ENCODE measurements at regions not wholly inside any gene's neighbourhood (a gene's known extent, or its start where the extent isn't known, plus 50 kb on each side); places are given as distances from the start of the nearest gene placed in this dataset.

GRCh38 chr6:33947916-33948594 lies 144.3 kb upstream of the MLN start:
- in situ Hi-C loops (cut with HindIII; ENCODE audit: low sequenced_read_pairs), result loop anchor here (10.0 kb wide), 1 partner anchor 73 kb away; no protein-coding TSS in a partner anchor
- H3K4me3 ChIP-seq (ENCODE audit: low read depth, low read length), result no peak overlapping the region
- DNase-seq (ENCODE audit: low read depth), result no peak
- TF ChIP-seq CTCF (IDR thresholded peaks at IDR 0.05; ENCODE audit: low read depth, low read length, missing control alignments), result no peak

GRCh38 chr6:33947047-33947446 lies 143.2 kb upstream of the MLN start:
- in situ Hi-C loops (cut with HindIII; ENCODE audit: low sequenced_read_pairs), result loop anchor here (10.0 kb wide), 1 partner anchor 72 kb away; no protein-coding TSS in a partner anchor
- TF ChIP-seq CTCF (IDR thresholded peaks at IDR 0.05; ENCODE audit: low read depth, low read length, missing control alignments), result no peak
- DNase-seq (ENCODE audit: low read depth), result no peak
- no peak overlapping the region for H3K4me3 ChIP-seq (ENCODE audit: low read depth, low read length)

- in situ Hi-C loops (cut with HindIII; ENCODE audit: low sequenced_read_pairs), result loop anchor here (10.0 kb wide), 1 partner anchor 71 kb away; no protein-coding TSS in a partner anchor
- no peak for TF ChIP-seq CTCF (IDR thresholded peaks at IDR 0.05; ENCODE audit: low read depth, low read length, missing control alignments)
- no peak overlapping the region for H3K4me3 ChIP-seq (ENCODE audit: low read depth, low read length)
- no peak for DNase-seq (ENCODE audit: low read depth)
Measured at GRCh38 chr6:33945931-33946330, 142.1 kb upstream of the MLN start.

GRCh38 chr6:33944686-33945411 lies 141.0 kb upstream of the MLN start:
- in situ Hi-C loops (cut with HindIII; ENCODE audit: low sequenced_read_pairs), result loop anchor here (10.0 kb wide), 1 partner anchor 70 kb away; no protein-coding TSS in a partner anchor
- no peak for TF ChIP-seq CTCF (IDR thresholded peaks at IDR 0.05; ENCODE audit: low read depth, low read length, missing control alignments)
- no peak for DNase-seq (ENCODE audit: low read depth)
- H3K4me3 ChIP-seq (ENCODE audit: low read depth, low read length), result no peak overlapping the region

GRCh38 chr6:33936886-33937285 lies 133.1 kb upstream of the MLN start:
- in situ Hi-C loops (cut with HindIII; ENCODE audit: low sequenced_read_pairs), result no loop called here
- no peak overlapping the region for H3K4me3 ChIP-seq (ENCODE audit: low read depth, low read length)
- DNase-seq (ENCODE audit: low read depth), result no peak
- no peak for TF ChIP-seq CTCF (IDR thresholded peaks at IDR 0.05; ENCODE audit: low read depth, low read length, missing control alignments)

- H3K4me3 ChIP-seq (ENCODE audit: low read depth, low read length), result no peak overlapping the region
- in situ Hi-C loops (cut with HindIII; ENCODE audit: low sequenced_read_pairs), result no loop called here
- DNase-seq (ENCODE audit: low read depth), result no peak
- TF ChIP-seq CTCF (IDR thresholded peaks at IDR 0.05; ENCODE audit: low read depth, low read length, missing control alignments), result no peak
Measured at GRCh38 chr6:33935439-33936080, 131.8 kb upstream of the MLN start.

Data from astrocyte of the cerebellum (primary cell).